HG03521 (cell line): ENCODE measurements at regions not wholly inside any gene's neighbourhood (a gene's known extent, or its start where the extent isn't known, plus 50 kb on each side); places are given as distances from the start of the nearest gene placed in this dataset.
"Not testable (repeated sequence)": the region's sequence is repeated elsewhere in the genome, so short reads cannot be mapped to it uniquely, and the experiment has no call there.

Experiments
- ATAC-seq: cut with Tn5 transposase; IDR thresholded peaks from one replicate; pipeline ENCODE4 v1.9.1; 2021; ENCODE audit warnings: mild to moderate bottlenecking, moderate library complexity; ENCODE audit not compliant: unreplicated experiment

DNA sequence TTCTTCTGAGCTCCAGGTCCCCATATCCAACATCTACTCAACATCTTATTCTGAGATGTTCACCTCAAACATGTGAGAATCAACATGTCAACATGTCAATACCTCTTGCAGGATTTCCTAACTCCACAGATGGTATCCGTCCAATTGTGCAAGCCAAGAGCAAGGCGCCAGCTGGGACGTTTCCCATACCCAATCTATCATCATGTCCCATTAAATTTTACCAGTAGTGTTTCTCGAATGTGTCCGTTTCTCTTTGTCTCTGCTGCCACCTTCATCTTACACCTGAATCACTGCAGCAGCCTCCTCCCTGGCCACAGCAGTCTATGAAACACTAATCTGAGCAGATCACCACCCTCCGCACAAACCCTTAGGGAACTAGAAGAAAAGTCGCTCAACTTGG is 78.0 kb upstream of the RPS6KA2 start:
- no peak for ATAC-seq

- no peak for ATAC-seq
Observed at GRCh38 chr6:166704171-166704570, 77.1 kb upstream of the RPS6KA2 start.

- ATAC-seq = no peak
Observed at GRCh38 chr6:166703149-166703710, 76.2 kb upstream of the RPS6KA2 start.

- ATAC-seq = not testable (repeated sequence)
Observed at GRCh38 chr6:166701424-166701823, 74.4 kb upstream of the RPS6KA2 start.

DNA sequence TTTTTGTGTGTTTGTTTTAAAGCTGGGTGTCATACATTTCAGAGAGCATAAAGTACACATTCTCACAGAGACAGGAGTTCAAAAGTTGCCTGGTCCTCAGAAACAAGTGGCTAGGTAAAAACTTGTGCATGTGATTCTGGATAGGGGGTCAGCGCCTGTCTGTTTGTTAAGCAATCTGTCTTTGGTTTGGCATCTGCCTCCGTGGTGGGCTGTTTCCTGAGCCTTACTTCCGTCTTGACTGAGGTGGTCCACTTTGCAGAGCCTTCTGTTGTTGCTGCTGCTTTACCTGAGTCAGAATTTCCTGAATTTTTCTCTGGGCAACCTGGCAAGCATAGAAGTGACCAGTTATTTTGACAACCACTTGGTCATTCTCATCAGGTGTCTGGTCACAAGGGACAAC is 73.8 kb upstream of the RPS6KA2 start:
- not testable (repeated sequence) for ATAC-seq

GRCh38 chr6:166697113-166697512 is 70.1 kb upstream of the RPS6KA2 start:
- no peak for ATAC-seq

- no peak for ATAC-seq
Observed at GRCh38 chr6:166693880-166694279, 66.8 kb upstream of the RPS6KA2 start.

DNA sequence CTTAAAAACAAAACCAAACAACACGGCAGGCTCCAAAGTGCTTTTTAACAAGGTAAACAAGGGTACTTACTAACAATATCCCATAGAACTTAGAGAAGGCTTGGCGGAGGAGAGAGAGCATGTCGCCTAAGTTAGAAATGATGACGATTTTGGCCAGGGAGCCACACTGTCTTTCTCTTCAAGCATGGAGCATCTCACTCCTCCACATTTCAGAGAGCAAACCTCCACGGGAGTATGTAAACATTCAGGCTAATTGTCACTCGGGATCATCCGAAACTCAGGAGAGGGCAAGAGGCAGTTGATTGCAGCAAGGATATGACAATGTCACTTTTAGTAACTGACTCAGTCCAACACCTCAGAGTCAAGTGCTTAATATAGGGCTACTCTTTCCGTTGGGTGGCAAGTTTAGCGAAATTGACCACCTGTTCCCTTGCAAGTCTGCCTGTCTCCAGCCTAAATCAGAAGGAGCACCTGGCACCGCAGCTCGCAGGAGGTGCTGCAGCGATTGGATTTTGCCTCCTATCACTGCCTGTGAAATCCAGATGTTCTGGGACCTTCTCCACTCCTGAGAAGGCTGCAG is 65.8 kb upstream of the RPS6KA2 start:
- no peak for ATAC-seq

DNA sequence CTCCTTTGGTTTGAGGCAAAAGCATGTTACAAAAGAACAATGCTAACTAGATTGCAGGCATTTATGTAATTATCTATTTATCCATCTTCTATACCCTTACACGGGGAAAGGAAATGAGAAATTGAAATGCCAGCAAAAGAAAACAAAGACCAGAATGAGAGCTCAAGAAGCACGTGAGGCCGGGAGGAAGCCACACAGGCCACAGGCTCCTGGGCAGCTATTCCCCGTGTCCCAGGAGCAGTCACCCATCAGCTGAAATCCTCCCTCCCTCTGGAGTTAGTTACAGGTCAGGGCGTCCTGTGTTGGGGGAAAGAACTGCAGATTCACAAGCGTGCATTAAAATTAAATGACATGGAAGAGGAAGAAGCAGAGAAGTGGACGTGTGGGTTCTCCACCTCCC is 64.7 kb upstream of the RPS6KA2 start:
- ATAC-seq = no peak

- no peak for ATAC-seq
Observed at GRCh38 chr6:166691199-166691598, 64.1 kb upstream of the RPS6KA2 start.

GRCh38 chr6:166689687-166690086 is 62.6 kb upstream of the RPS6KA2 start:
- no peak for ATAC-seq

GRCh38 chr6:166688901-166689300 is 61.9 kb upstream of the RPS6KA2 start:
- no peak for ATAC-seq

- no peak for ATAC-seq
Observed at GRCh38 chr6:166687879-166688205, 60.8 kb upstream of the RPS6KA2 start.

DNA sequence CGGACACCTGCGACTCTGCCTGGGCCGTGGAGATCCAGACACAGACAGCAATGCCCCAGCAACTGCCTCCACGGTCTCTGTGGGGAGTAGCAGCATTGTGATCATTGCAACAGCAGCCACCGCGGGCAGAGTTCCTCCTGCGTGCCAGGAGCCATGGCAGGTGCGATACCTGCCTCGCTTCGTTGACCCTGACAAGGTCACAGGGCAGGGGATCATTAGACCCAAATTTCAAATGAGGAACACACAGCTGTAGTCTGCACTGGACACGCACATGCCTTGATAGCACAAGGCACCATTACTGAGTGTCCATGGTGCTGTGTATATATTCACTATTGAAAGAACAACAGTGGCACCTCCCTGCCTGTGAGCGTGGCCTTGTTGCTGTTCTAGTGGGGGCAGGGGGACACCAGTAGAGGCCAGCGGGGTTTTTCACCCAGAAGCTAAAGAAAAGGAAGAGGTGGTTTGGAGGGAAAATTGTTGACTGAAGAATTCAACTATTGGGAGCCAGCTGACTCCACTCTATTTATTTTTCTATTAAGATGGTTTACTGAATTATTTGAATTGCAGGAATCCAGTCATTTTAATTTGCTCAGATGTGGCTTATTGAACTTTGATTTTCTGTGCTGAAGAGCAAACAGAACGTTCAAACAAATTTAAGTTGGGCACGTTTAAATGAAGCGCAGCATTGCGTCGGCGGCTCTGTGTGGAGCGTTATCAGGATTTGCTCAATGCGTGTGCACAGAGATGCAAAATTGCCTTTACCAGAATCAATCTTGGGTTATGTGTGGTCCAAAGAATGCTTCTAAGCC is 60.2 kb upstream of the RPS6KA2 start:
- ATAC-seq = no peak

DNA sequence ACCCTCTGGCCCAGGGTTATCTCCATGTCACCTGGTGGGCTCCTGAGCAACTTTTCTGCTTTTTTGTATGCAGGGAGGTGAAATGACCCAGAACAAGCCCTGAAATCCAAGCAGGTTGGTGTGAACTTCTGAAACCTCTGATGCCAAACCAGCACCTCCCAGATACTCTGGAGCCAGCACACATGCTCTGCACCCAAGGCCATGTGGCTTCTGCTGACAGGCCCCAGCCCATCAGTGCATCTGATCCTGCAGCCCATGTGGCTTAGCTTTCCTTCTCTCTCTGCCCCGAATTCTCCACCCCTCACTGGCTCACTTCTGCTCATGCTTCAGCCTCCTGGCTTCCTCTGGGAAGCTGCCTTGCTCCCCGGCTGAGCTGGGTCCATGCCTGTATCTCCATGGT is 59.3 kb upstream of the RPS6KA2 start:
- ATAC-seq = no peak

DNA sequence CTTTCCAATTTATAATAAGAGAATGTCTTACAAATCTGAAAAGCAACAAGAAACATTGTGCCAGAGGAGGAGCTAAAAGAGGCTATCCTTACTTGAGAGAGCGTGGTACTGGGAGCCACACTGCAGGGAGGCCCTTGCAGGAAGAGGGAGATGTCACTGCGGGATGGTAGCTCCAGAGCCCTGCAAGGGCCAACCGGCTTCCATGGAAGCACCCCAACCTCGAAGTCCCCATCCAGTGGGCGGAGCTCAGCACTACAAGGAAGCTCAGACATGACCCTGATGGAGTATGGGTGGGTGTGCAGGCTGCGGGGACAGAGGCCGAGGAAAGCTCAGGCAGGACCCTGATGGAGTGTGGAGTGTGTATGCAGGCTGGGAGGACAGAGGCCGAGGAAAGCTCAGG is 57.8 kb upstream of the RPS6KA2 start:
- ATAC-seq = no peak

DNA sequence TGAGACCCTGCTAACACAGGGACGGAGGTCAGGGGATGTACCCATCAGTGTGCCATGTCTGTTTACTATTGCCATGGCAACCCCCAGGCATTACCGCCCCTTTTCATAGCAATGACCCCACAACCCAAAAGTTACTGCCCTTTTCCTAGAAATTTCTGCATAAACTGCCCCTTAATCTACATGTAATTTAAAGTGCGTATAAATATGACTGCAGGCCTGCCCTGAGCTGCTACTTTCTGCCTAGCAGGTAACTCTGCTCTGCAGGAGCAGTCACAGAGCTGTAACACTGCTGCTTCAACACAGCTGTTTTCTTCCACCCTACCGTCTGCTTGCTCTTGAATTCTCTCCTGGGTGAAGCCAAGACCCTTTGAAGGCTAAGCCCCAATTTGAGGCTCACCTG is 57.1 kb upstream of the RPS6KA2 start:
- ATAC-seq = no peak

DNA sequence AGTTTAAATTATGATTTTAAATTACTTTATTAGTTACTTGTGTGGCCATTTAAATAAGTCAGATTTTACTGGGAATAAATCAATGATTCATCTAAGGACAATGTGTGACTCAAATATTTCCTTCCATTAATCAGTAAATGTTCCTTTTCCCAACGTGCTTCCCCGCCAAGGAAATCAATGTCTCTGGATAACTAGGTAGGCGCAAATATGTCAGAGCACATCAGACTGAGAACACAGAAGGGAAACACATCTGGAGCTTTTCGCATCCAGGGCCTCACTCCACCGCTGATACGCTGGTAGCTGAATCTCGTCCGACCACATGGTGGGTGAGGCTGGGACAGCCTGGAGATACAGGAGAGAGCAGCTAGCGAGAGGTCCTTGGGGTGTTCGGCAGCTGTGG is 56.4 kb upstream of the RPS6KA2 start:
- no peak for ATAC-seq

DNA sequence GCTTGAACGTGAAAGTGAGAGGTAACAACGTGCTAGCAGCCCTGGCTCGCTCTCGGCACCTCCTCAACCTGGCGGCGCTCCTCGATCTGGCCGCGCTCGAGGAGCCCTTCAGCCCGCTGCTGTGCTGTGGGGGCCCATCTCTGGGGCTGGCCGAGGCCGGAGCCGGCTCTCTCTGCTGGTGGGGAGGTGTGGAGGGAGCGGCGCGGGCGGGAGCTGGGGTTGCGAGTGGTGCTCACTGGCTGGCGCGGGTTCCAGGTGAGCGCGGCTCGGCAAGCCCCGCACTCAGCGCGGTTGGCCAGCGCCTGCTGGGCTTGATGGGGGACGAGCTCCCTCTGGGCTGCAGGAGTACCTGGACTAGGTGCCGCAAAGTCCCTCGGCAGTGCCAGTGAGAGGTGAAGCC is 52.5 kb upstream of the RPS6KA2 start:
- ATAC-seq = no peak

DNA sequence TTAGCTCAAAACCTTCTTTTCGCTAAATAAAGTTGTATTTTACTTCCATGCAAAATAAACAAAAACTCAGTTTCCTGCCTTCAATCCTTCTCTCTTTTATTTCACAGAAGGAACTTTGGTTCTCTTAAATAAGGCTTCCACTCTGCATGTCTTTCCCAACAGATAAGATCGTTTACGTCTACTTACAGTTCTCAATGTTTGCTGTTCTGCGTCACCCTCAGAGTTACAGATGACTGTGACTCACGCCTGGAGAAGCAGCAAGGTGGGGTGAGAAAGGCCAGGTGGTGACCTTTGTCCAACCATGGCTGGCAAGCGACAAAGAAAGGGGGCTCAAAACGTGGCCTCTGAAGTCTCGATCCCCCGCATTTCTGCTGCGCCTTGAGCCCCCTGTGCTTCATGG is 51.4 kb upstream of the RPS6KA2 start:
- ATAC-seq = no peak

DNA sequence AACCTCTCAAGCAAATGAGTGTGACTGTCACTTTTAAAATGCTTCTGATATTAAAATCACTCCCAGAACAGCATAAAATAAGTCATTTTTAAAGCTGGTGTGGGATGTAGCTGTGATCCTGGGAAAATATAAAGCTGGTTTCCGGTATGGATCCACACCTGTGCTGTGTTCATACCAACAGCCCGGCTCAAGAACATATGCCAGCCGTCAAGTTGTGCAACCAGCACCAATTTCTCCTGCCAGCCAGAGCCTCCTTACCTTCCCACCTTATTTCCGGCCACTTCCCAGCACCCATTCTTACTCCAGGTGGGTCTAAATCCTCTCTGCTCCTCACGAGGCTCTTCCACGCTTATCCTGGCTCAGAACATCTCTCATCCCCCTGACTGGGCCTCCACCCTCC is 50.9 kb upstream of the RPS6KA2 start:
- ATAC-seq = no peak
